ENCODE measurements at regions not wholly inside any gene's neighbourhood (a gene's known extent, or its start where the extent isn't known, plus 50 kb on each side); places are given as distances from the start of the nearest gene placed in this dataset.
"Not testable (repeated sequence)": the region's sequence is repeated elsewhere in the genome, so short reads cannot be mapped to it uniquely, and the experiment has no call there.

GRCh38 chr1:230476622-230477003, 50.5 kb upstream of the PGBD5 start:
- no peak for DNase-seq (ENCODE audit: low read depth in 2 of 2)

GRCh38 chr1:230475856-230476621, 49.9 kb upstream of the PGBD5 start:
- not testable (repeated sequence) for DNase-seq (ENCODE audit: low read depth in 2 of 2)
